A673 (cell line): ENCODE measurements at regions not wholly inside any gene's neighbourhood (a gene's known extent, or its start where the extent isn't known, plus 50 kb on each side); places are given as distances from the start of the nearest gene placed in this dataset.

ENCODE experiments used
- BruUV-seq: library from RNA; stranded (reverse); fragments of 400-500 nt; replicated peaks from 2 replicates; lab custom pipeline; 2021; lab: Mats Ljungman, UMichigan
- CTCF ChIA-PET: fragments of 300-600 bp; sonication (Branson Sonifier 250); formaldehyde crosslinking; loops from one replicate; lab custom pipeline; 2022; ENCODE audit warnings: antibody characterized with exemption; lab: Charles Lee
- POLR2A ChIA-PET: fragments of 300-600 bp; sonication (Branson Sonifier 250); formaldehyde crosslinking; loops from one replicate; lab custom pipeline; 2022; ENCODE audit warnings: antibody characterized with exemption; ENCODE audit not compliant: low non-redundant PET; lab: Charles Lee
- DNase-seq: peaks from one replicate; pipeline ENCODE4 v3.0.0-alpha.2; 2015; ENCODE audit warnings: low spot score
- H3K27ac ChIP-seq: fragments of 200-600 bp; sonication (generic); 2 replicates; pipeline ENCODE4 v1.5.1; 2016; ENCODE audit warnings: mixed run types, low read depth, mild to moderate bottlenecking, mixed read lengths, antibody characterized with exemption, low read length; ENCODE audit not compliant: poor library complexity, severe bottlenecking
- H3K27me3 ChIP-seq: fragments of 200-600 bp; sonication (generic); replicated peaks from 2 replicates; pipeline ENCODE4 v1.6.1; 2017; ENCODE audit warnings: mixed run types, low read depth, mild to moderate bottlenecking, mixed read lengths, antibody characterized with exemption, low read length; ENCODE audit not compliant: insufficient read depth, poor library complexity
- H3K36me3 ChIP-seq: fragments of 200-600 bp; sonication (generic); 2 replicates; pipeline ENCODE4 v1.6.1; 2016; ENCODE audit warnings: mixed run types, mild to moderate bottlenecking, mixed read lengths, antibody characterized with exemption, low read length; ENCODE audit not compliant: insufficient read depth, poor library complexity, severe bottlenecking
- H3K4me1 ChIP-seq: fragments of 200-600 bp; sonication (generic); 2 replicates; pipeline ENCODE4 v1.6.1; 2017; ENCODE audit warnings: mixed run types, mild to moderate bottlenecking, mixed read lengths, antibody characterized with exemption, low read length; ENCODE audit not compliant: insufficient read depth, poor library complexity, severe bottlenecking
- H3K4me3 ChIP-seq: fragments of 200-600 bp; sonication (generic); 2 replicates; pipeline ENCODE4 v1.5.1; 2016; ENCODE audit warnings: low read depth, mixed run types, mild to moderate bottlenecking, mixed read lengths, low read length; ENCODE audit not compliant: poor library complexity, severe bottlenecking
- H3K9me3 ChIP-seq: fragments of 200-600 bp; sonication (generic); 2 replicates; pipeline ENCODE4 v1.6.1; 2016; ENCODE audit warnings: mixed run types, low read depth, mild to moderate bottlenecking, mixed read lengths, antibody characterized with exemption, low read length; ENCODE audit not compliant: poor library complexity, severe bottlenecking
- CTCF ChIP-seq: fragments of 300-800, 200-600 bp; sonication (generic); conservative IDR thresholded peaks from 2 replicates; pipeline ENCODE4 v1.5.1; 2017; ENCODE audit warnings: low read depth, mild to moderate bottlenecking, antibody characterized with exemption, low read length, moderate library complexity, mixed read lengths
- EZH2 ChIP-seq: fragments of 200-600 bp; sonication (generic); IDR thresholded peaks from 2 replicates; pipeline ENCODE4 v1.6.1; 2017; ENCODE audit warnings: borderline replicate concordance, low read depth, mild to moderate bottlenecking, mixed read lengths, antibody characterized with exemption, low read length; ENCODE audit not compliant: poor library complexity, severe bottlenecking
- intact Hi-C: fragments of 100-400 bp; cut with micrococcal nuclease; formaldehyde crosslinking; loops from one replicate; pipeline ENCODE4 v1.10.0; 2022; ENCODE audit not compliant: unreplicated experiment

DNA sequence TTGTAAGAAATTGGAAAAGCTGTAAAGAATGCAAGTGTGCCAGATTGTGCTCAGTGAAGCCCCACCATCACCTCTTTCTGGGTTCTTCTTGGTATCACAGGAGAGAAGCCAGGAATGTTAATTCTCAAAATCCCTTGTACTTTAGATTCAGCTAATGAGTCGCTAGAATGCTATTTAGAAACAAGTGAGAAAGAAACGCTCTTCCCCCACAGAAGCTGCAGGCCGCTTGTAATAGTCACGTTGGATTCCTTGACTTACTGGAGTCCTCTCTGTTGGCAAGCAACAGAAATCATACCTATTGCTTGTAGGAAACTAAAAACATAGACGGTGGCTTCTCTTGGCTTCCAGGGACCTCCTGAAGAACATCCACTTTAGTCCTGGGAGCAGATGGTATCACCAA is 375.6 kb upstream of the LRATD1 start:
- intact Hi-C loops: no loop called here
- no TSS peak for BruUV-seq
- CTCF ChIA-PET: no interaction called here
- Histone ChIP-seq H3K4me3 (no peak overlapping the region), H3K9me3 (no peaks in the 10 kb centered on the region), H3K27ac (no peak overlapping the region), H3K4me1 (no peaks in the 10 kb centered on the region), H3K36me3 (no peaks in the 10 kb centered on the region), H3K27me3 (no peaks in the 10 kb centered on the region)
- POLR2A ChIA-PET: no interaction called here
- TF ChIP-seq EZH2: no peak
- no peak for TF ChIP-seq CTCF
- no peak for DNase-seq

- BruUV-seq: no TSS peak
- Histone ChIP-seq H3K27ac (no peak overlapping the region), H3K4me1 (no peaks in the 10 kb centered on the region), H3K36me3 (no peaks in the 10 kb centered on the region), H3K9me3 (no peaks in the 10 kb centered on the region), H3K27me3 (no peaks in the 10 kb centered on the region), H3K4me3 (no peak overlapping the region)
- no peak for TF ChIP-seq EZH2
- TF ChIP-seq CTCF: no peak
- no peak for DNase-seq
- intact Hi-C loops: no loop called here
- CTCF ChIA-PET: no interaction called here
- POLR2A ChIA-PET: no interaction called here
Observed at GRCh38 chr2:14257801-14258507, 374.6 kb upstream of the LRATD1 start.

DNA sequence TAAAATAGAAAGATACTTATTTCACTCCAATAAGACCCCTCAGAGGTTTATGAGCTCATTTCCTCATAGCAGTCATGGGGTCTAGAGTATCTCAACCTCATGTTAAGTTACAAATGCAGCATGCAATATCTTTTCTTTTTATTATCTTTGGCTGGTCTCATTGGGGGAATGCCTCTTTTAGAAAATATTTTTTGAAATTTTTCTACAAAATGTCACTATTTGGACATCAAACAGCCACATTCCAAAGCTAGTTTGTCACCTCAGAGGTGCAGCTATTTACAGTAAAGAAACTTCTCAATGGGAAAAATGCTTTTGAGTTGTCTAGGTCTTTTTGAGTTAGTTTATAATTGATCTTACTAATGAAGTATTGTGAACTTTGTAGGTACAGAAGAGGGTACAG is 370.7 kb upstream of the LRATD1 start:
- no peak for DNase-seq
- no peaks in the 10 kb centered on the region for H3K9me3 ChIP-seq
- H3K4me3 ChIP-seq: no peak overlapping the region
- H3K4me1 ChIP-seq: no peaks in the 10 kb centered on the region
- no TSS peak for BruUV-seq
- intact Hi-C loops: no loop called here
- no peaks in the 10 kb centered on the region for H3K27me3 ChIP-seq
- CTCF ChIA-PET: no interaction called here
- H3K27ac ChIP-seq: no peak overlapping the region
- no peak for TF ChIP-seq EZH2
- H3K36me3 ChIP-seq: no peaks in the 10 kb centered on the region
- POLR2A ChIA-PET: no interaction called here

DNA sequence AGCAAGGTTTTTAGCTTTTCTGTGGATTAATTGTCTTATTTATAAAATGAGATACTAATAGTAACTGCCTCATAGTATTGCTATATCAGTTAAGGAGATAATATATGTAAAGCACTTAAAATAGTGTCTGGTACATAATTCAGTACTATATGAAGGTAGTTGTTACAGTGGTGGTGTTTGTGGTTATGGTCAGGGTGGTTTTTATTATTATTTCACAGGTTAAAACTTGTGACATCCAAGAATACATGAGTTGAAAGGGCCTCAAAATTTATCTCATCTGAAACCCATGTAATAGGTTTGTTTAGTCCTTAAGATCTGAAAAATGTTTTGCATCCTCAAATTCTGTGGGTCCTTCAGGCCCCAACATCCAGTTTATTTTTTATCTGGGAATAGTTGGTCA is 369.5 kb upstream of the LRATD1 start:
- ChIA-PET POLR2A (no interaction called here), CTCF (no interaction called here)
- no peaks in the 10 kb centered on the region for H3K27me3 ChIP-seq
- TF ChIP-seq CTCF (no peak), EZH2 (no peak)
- H3K4me1 ChIP-seq: no peaks in the 10 kb centered on the region
- no peaks in the 10 kb centered on the region for H3K9me3 ChIP-seq
- no peaks in the 10 kb centered on the region for H3K36me3 ChIP-seq
- H3K27ac ChIP-seq: no peak overlapping the region
- BruUV-seq: no TSS peak
- no peak for DNase-seq
- intact Hi-C loops: no loop called here
- H3K4me3 ChIP-seq: no peak overlapping the region
